Fibroblast of lung (primary cell): ENCODE measurements at regions not wholly inside any gene's neighbourhood (a gene's known extent, or its start where the extent isn't known, plus 50 kb on each side); places are given as distances from the start of the nearest gene placed in this dataset.

Experiments used
- DNase-seq, 2 donors: peaks; one replicate each; pipeline versions ENCODE4 v3.0.0 to v3.0.0-alpha.2; 2010; ENCODE audit warnings: low read depth in 2 of 2
- H2AFZ ChIP-seq: 2 replicates; pipeline ENCODE4 v1.5.1; 2012; ENCODE audit warnings: low read length, control low read depth, inconsistent platforms
- H3K27ac ChIP-seq: 2 replicates; pipeline ENCODE4 v1.5.1; 2011; ENCODE audit warnings: low read length, control low read depth; ENCODE audit not compliant: insufficient read depth
- H3K27me3 ChIP-seq: 2 replicates; pipeline ENCODE4 v1.5.1; 2011; ENCODE audit warnings: mild to moderate bottlenecking, low read length; ENCODE audit not compliant: control insufficient read depth, insufficient read depth
- H3K36me3 ChIP-seq: 2 replicates; pipeline ENCODE4 v1.5.1; 2011; ENCODE audit warnings: low read length; ENCODE audit not compliant: control insufficient read depth, insufficient read depth
- H3K4me1 ChIP-seq: 2 replicates; pipeline ENCODE4 v1.5.1; 2011; ENCODE audit warnings: low read length; ENCODE audit not compliant: control insufficient read depth, insufficient read depth; ENCODE audit errors: extremely low read depth
- H3K4me2 ChIP-seq: 2 replicates; pipeline ENCODE4 v1.5.1; 2011; ENCODE audit warnings: low read length, control low read depth; ENCODE audit not compliant: insufficient read depth; ENCODE audit errors: extremely low read depth
- H3K4me3 ChIP-seq, 4 experiments: fragments of 200-600 bp in 1 of 4; sonication (generic) in 1 of 4; replicated peaks in 1 of 4; 2 replicates each; pipeline ENCODE4 v1.5.1; 2011 to 2016; ENCODE audit warnings: low read length in 4 of 4, low read depth in 3 of 4, mild to moderate bottlenecking in 3 of 4, control low read depth in 2 of 4, inconsistent platforms in 1 of 4, mixed read lengths in 1 of 4; ENCODE audit not compliant: insufficient read depth in 1 of 4; ENCODE audit errors: control extremely low read depth in 1 of 4
- H3K79me2 ChIP-seq: 2 replicates; pipeline ENCODE4 v1.5.1; 2012; ENCODE audit warnings: mild to moderate bottlenecking, low read length, inconsistent platforms; ENCODE audit not compliant: control insufficient read depth, insufficient read depth
- H3K9ac ChIP-seq: 2 replicates; pipeline ENCODE4 v1.5.1; 2011; ENCODE audit warnings: mild to moderate bottlenecking, low read length, control low read depth; ENCODE audit not compliant: insufficient read depth
- H3K9me3 ChIP-seq: 2 replicates; pipeline ENCODE4 v1.5.1; 2012; ENCODE audit warnings: low read depth, low read length; ENCODE audit not compliant: control insufficient read depth, insufficient read depth
- H4K20me1 ChIP-seq: 2 replicates; pipeline ENCODE4 v1.5.1; 2011; ENCODE audit warnings: low read length; ENCODE audit not compliant: control insufficient read depth, insufficient read depth; ENCODE audit errors: extremely low read depth
- CTCF ChIP-seq, 2 donors: IDR thresholded peaks in 1 of 2; conservative IDR thresholded peaks in 1 of 2; 1 replicate in 1 of 2; 2 replicates in 1 of 2; pipeline ENCODE4 v1.5.1; 2011 to 2012; ENCODE audit warnings: low read length in 2 of 2, control low read depth in 1 of 2, inconsistent platforms in 1 of 2, low read depth in 1 of 2, mild to moderate bottlenecking in 1 of 2
- EZH2 ChIP-seq: IDR thresholded peaks from 2 replicates; pipeline ENCODE4 v1.5.1; 2012; ENCODE audit warnings: low read length, control low read depth, mild to moderate bottlenecking; ENCODE audit errors: missing control alignments

GRCh38 chr6:112574190-112574589 lies 227.1 kb downstream of the RFPL4B start:
- H3K4me3 ChIP-seq = no peak overlapping the region
- H3K27me3 ChIP-seq = no peaks in the 10 kb centered on the region
- no peaks in the 10 kb centered on the region for H3K4me1 ChIP-seq
- H3K9ac ChIP-seq = no peak overlapping the region
- no peaks in the 10 kb centered on the region for H3K36me3 ChIP-seq
- H4K20me1 ChIP-seq = no peaks in the 10 kb centered on the region
- no peak for TF ChIP-seq CTCF (conservative IDR thresholded peaks at IDR 0.05 in 1 of 2, IDR thresholded peaks at IDR 0.05 in 1 of 2; ENCODE audit: low read depth in 1 of 2, low read length in 2 of 2)
- no peak for TF ChIP-seq EZH2
- H3K27ac ChIP-seq = no peak overlapping the region
- no peaks in the 10 kb centered on the region for H3K9me3 ChIP-seq
- H2AFZ ChIP-seq = no peak overlapping the region
- H3K4me2 ChIP-seq = no peak overlapping the region
- H3K79me2 ChIP-seq = no peaks in the 10 kb centered on the region
- DNase-seq = no peak

GRCh38 chr6:112575309-112575834 lies 228.2 kb downstream of the RFPL4B start:
- Histone ChIP-seq H4K20me1 (no peaks in the 10 kb centered on the region), H3K4me2 (no peak overlapping the region), H3K9me3 (no peaks in the 10 kb centered on the region), H3K4me3 (no peak overlapping the region), H3K79me2 (no peaks in the 10 kb centered on the region), H3K27me3 (no peaks in the 10 kb centered on the region), H3K27ac (no peak overlapping the region), H3K36me3 (no peaks in the 10 kb centered on the region), H3K4me1 (no peaks in the 10 kb centered on the region), H3K9ac (no peak overlapping the region), H2AFZ (no peak overlapping the region)
- DNase-seq = no peak
- TF ChIP-seq CTCF (conservative IDR thresholded peaks at IDR 0.05 in 1 of 2, IDR thresholded peaks at IDR 0.05 in 1 of 2; ENCODE audit: low read depth in 1 of 2, low read length in 2 of 2) = no peak
- no peak for TF ChIP-seq EZH2

DNA sequence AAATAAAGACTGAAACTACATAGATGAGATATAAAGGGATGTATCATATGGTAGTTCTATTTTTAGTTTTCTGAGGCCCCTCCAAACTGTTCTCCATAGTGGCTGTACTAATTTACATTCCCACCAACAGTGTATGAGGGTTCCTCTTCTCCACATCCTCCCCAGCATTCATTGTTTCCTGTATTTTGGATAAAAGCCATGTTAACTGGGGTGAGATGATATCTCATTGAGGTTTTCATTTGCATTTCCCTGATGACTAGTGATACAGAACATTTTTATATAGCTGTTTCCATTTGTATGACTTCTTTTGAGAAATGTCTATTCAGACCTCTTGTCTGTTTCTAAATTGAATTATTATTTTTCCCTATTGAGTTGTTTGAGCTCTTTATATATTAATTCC lies 229.3 kb downstream of the RFPL4B start:
- no peak overlapping the region for H3K4me3 ChIP-seq
- H3K79me2 ChIP-seq = no peaks in the 10 kb centered on the region

More for the DNA sequence above, 229.3 kb downstream of the RFPL4B start:
- no peak overlapping the region for H3K4me2 ChIP-seq
- H3K36me3 ChIP-seq = no peaks in the 10 kb centered on the region
- TF ChIP-seq CTCF (conservative IDR thresholded peaks at IDR 0.05 in 1 of 2, IDR thresholded peaks at IDR 0.05 in 1 of 2; ENCODE audit: low read depth in 1 of 2, low read length in 2 of 2) (no peak), EZH2 (no peak)
- peak in 1 of 2 donors; percentile 68 for DNase-seq
- no peaks in the 10 kb centered on the region for H3K9me3 ChIP-seq
- H2AFZ ChIP-seq = no peak overlapping the region
- no peak overlapping the region for H3K27ac ChIP-seq
- no peaks in the 10 kb centered on the region for H3K27me3 ChIP-seq
- H4K20me1 ChIP-seq = no peaks in the 10 kb centered on the region
- no peaks in the 10 kb centered on the region for H3K4me1 ChIP-seq
- no peak overlapping the region for H3K9ac ChIP-seq
